RCC 7860 (cell line): ENCODE measurements at regions not wholly inside any gene's neighbourhood (a gene's known extent, or its start where the extent isn't known, plus 50 kb on each side); places are given as distances from the start of the nearest gene placed in this dataset.
A peak's percentile ranks its signal among the peaks of the same experiment; 100 is the strongest.

Source experiments
- DNase-seq: peaks from one replicate; pipeline ENCODE4 v3.0.0-alpha.2; 2015; ENCODE audit warnings: low spot score
- FAIRE-seq: peaks from 2 replicates; lab custom pipeline; 2012; peaks lifted over from hg19 to GRCh38; lab: Jason Lieb, UNC

DNA sequence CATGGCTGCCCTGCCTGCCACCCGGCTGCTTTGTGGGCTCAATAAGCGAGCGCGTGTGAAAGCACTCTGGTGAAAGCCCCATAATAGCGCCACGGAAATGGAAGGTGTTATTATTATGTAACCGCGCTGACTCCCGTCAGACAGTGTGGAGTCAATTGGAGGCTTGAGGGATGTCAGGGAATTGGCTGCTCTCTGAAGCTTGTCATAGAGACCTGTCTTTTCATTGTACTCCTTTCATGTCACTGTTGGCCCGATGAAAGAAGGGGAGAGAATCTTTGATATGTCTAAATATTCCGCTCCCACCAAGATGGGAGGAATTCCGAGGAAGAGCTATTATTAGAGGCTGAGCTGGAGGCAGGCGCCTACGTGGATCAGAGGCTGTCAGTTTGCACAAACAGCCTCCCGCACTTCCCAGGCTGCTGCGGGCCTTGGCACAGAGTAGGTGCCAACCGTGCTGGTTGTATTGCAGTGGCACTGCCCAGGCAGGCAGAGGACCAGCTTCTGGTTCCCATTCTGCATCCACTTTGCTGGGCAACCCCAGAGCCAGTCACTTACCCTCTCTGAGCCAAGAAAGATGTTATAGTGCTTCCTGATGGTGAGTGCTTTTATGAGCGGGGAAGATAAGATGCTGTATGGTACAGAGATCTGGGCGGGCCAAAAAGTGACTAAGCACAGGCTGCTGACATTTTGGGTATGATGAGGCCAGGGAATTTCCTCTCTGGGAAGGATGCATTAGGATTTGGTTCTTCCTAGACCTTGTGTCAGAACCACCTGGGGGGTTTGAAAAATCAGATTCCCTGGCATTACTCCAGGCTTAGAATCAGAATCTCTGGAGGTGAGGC, 151.4 kb downstream of the RPS24 start:
- FAIRE-seq (no peak), DNase-seq (no peak)

DNA sequence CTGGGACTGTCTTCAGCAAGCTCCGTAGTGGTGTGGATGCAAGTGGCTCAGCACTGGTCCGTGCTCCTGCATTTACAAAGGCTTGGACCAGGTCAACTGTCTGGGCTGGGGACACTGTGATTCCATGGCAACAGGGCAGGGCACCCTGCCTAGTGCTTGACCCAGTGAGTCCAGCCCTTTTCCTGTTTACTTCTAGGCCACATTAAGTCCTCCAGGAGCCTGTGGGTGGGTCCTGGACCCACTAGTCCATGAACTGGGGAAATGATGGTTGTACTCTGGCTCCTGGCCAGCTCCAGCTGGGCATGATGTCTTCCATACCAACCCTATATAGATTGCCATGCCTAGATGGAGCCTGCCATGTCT, 152.0 kb downstream of the RPS24 start:
- peak; percentile 41 for DNase-seq
- no peak for FAIRE-seq

DNA sequence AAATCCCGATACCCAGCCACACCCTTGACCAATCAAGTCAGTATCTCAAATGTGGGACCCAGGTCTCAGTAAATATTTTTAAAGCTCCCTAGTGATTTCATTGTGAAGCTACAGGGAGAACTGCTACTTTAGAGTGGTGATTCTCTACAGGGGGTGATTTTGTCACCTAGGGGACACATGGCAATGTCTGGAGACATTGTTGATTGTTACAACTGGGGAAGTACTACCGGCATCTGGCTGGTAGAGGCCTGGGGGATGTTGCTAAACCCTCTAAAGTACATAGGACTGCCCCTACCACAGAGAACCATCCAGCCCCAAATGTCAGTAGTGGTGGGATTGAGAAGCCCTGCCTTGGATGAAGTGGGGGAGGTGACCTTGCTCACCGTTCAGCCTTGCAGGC, 152.9 kb downstream of the RPS24 start:
- FAIRE-seq (no peak), DNase-seq (no peak)

DNA sequence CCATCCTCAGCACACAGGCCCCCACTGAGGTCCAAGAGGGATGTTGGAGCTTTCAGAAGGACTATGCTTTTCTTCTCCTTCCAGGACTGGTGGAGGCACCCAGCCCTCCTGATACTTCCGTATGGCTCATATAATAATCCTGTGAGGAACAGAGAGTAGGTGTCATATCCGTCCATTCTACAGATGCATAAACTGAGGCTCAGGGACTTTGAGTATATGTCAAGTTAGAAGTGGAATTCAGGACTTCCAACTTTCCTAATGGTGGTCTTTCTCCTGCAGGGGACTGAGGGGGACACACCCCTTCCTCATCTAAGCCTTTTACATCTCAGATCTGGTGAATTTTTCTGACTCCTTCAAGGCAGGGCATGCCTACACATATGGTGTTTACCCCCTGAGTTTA, 153.7 kb downstream of the RPS24 start:
- DNase-seq (no peak), FAIRE-seq (no peak)

DNA sequence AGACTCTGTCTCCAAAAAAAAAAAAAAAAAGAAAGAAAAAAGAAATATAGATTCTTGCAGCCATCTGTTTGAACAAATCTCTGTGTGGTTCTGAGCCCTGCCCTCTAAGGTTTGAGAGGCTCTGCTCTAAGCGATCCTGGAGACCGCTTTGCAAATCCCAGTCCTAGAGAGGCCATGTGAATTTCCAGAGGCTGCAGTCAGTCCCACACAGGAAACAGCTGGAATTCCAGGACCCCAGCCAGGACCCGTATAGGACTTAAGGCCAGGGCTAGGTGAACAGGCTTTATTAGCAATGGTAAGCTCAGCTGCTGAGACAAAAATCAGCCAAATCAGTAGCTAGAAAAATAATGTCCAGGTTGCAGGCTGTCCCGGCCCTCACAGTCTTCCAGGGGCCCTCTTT, 154.8 kb downstream of the RPS24 start:
- DNase-seq (no peak), FAIRE-seq (no peak)

DNA sequence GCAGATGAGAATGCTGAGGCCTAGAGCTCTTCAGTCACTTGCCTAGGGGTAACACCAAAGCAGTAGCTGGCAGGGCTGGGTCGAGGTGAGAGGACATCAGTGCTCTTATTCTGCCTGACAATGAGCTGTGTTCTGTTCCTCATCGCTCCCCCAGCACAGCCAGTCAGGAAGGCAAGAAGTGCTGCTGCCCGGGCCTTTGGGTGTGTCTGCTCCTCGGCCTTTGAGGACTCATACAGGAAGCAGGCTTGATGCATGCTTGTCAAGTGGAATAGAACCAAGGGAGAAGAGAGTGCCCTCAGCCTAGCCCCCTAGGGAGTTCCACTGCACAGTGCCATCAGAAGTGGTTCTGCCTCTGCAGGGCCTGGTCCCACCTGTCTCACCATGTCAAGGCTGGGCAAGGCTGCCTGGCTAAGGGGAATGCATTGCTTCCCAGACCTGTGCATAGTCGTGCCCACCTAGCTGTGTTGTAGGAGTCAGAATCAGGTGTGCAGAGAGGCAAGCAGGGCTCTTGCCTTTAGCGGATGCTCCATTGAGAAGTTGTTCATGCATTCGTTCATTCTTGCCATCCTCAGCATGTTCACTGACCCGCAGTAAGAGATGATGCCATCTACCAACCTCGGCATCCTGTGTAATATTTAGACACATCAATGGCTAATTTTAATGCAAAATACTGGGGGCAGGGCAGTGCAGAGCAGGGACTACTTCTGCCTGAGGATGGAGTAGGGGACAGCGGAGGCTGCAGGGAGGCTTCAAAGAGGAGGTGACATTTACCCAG, 156.6 kb downstream of the RPS24 start:
- DNase-seq: no peak
- no peak for FAIRE-seq

DNA sequence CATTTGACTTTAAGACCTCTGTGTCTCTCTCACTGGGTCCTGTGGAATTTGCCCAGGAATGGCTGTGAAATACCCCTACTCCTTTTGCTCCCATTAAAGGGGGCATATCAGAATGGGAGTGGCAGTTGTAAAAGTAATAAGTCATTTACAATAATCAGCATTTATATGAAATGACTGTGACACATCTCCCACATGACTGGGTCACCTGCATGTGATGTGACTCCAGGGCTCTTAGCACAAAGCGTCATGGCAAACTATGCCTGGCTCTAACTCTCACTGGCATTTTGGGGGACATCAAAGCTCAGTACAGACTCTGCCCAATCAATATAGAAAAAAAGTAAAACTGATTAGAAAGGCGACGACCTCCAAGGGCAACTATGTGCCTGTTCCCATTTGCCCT, 157.6 kb downstream of the RPS24 start:
- FAIRE-seq (no peak), DNase-seq (no peak)

DNA sequence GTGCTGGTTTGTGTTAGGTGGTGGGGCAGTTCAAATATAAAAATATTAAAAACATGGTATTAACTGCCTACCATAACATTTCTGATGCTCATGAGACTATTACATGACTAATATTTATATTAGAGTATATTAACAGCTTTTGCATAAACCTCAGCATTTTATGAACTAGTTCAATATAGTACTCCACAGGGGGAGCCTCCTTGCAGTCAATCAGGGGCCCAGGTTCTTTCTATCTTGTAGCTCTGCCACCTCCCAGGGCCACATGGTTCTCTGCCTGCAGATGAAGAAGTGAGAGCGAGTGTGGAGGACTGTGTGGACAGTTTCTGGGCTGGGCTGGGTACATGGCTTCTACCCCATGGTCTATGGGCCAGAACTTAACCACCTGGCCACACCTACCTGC, 159.5 kb downstream of the RPS24 start:
- FAIRE-seq (no peak), DNase-seq (no peak)

DNA sequence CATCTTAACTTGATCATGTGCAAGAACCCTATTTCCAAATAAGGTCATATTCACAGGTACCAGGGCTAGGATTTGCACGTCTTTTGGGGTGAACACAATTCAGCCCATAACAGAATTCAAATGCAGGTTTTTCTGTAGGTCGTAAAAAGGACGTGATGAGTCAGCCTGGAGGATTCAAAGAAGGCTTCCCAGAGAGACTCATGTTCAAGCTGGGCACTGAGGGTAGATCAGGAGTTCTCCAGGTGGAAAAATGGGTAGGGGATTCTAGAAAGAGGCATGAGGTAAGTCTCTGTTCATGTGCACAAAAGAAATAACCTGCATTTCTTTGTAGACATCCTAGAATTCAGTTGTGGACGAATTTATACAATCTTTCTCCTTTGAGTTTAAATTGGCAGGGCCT, 160.4 kb downstream of the RPS24 start:
- FAIRE-seq (no peak), DNase-seq (no peak)

DNA sequence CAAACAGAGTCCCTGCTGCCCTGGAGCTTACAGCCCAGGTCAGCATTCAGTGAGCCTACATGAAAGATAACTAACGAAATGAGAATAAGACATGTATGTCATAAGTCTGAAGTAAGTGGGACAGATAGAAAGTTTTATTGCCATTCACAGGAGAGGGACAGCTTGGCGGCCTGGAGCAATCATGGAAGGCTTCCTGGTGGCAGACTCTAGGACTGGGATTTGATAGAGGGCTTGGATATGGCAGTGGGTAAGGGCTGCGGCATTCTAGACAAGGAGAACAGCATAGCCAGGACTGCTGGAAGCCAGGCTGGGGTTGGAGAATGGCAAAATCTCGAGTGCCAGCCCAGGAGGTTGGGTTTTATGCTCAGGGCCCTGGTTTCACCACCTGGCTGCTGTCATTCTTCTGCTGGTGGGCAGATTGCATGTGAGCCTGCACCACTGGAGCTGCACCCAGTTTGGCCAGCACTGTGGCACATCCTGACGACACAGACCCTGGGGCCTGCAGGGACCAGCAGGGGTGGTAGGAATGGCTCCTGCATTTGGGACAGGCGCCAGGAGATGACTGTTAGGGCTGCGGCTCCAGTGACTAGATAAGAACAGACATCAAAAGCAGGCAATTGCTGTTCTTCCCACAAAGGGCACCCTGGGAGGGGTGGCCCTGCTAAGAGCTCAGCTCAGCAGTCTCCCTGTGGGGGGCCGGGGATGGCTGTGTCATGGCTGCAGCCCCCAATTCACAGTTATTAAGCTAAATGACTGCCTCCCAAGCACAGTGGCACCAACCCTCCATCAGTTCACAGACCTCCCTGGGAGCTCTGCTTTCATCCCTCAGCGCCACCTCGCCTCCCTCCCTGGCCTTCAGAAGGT, 161.1 kb downstream of the RPS24 start:
- FAIRE-seq (no peak), DNase-seq (peak; percentile 66)

DNA sequence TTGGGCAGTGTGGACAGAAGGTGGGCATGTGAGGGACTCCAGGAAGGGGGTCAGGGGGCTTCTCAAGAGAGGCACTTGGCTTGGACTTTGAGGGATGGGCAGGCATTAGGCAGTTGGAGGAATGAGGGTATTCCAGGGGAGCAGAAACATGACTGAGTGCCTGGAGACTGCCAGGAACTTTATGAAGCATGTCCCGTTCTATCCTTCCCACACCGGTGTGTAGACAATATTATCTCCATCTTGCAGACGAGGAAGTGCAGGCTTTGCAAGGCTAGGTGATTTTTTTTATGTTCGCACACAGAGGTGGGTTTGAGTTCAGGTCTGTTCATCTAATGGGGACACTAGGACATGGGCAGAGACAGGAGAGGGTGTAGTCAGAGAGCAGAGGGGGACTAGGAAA, 162.7 kb downstream of the RPS24 start:
- DNase-seq (no peak), FAIRE-seq (no peak)

DNA sequence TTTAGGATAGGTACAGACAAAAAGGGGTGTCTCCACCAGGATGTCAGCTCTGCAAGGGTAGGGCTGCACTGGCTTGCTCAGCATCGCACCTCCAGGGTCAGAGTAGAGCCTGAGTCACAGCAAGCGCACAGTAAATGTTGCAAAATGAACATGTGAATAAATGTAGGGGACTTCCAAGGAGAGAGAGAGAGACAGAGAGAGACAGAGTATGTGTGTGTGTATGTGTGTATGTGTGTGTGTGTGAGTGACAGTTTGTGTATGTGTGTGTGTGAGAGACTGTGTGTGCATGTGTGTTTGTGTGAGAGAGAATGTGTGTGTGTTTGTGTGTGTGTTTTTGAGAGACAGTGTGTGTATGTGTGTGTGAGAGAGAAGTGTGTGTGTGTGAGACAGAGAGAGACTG, 163.3 kb downstream of the RPS24 start:
- FAIRE-seq (no peak), DNase-seq (peak; percentile 60)

DNA sequence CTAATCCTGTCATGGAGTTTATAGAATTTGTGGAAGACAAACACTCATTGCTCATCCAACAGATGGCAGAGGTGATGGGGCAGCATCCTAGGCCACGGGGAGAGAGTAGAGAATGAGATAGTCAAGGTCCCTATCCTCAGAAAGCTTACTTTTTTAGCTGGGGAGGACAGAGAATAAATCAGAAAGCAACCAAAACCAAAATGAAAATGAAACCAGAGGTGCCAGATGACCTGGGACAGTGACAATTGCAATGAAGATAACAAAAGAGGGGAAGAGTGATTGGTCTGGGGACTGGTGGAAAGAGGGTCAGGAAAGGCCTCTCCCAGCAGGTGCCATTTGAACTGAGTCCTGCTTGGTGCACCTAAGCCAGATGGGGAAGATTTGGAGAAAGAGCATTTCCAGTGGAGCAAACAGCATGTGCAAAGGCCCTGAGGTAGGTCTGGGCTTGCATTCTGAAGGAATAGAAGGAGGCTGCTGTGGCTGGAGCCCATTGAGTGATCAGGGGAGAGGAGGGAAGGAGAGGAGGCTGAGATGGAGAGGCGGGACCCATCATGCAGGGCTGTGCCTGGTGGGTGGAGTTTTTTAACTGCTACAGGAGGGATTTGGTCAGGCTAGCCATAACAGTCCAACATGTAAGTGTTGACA, 164.1 kb downstream of the RPS24 start:
- FAIRE-seq (no peak), DNase-seq (no peak)

DNA sequence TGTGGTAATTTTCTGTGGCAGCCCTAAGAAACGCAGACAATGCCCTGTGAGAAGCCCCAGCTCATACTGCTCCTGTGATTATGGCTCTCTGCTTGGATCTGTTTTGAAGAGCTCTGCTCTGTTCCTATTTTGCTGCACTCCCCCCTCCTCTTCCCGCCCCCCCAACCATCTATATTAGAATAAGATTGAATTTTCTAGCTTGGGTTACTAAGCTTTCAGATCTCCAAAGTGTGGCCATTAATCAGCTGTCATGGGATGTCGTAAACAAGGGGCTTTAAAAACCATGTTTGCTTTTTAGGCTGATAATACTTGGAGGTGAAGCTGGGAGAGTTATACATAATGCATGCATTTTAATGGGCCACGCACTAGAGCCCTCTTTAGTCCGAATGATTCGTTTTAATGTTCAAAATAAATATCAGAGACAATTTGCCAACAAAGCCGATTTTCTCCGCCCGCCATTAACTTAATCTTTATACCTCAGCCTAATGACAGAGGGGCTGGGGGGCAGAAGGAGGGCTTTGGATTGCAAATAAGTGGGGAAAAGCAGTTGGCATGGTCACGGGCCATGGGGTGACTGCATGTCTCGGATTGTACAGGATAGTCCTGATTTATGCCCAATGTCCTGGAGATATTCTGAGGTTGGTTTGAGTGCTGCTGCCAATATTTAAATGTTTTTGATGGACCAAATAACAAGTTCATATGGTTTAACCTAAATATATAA, 165.5 kb downstream of the RPS24 start:
- no peak for DNase-seq
- FAIRE-seq: no peak

DNA sequence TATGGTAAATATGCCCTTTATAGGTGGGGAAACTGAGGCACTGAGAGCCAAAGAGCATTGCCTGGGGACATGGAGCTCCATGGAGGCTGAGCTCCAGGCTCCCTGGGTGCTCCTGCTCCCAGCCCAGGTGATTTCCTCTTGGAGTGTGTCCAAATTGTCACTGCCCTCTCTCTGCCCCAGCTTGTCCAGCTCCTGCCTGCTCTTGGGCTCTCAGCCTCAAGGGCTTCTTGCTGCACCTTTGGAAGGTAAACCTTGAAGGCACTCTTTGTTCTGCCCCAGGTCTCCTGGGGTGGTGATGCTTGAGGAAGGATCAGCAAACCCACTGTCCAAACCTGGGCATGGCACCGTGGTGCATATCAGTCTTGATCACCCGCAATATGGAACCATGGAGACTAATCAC, 166.1 kb downstream of the RPS24 start:
- FAIRE-seq (no peak), DNase-seq (no peak)

DNA sequence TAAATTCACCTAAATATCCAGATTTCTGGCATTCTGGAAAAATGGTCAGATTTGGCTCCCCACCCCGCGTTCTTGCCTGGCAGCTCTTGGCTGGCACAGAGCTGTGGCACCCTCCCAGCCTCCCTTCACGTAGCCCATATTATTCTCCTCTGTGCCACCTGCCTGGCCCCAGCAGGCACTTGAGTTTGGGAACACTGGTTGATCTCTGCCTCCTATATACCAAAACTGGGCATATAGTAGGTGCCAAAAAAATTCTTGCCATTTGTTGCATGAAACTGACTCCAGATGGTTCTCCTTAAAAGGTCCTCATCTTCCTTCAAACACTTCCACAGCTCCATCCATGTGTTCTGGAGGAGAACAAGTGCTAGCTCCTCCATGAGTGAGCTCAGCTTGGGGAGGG, 167.0 kb downstream of the RPS24 start:
- FAIRE-seq (no peak), DNase-seq (no peak)

DNA sequence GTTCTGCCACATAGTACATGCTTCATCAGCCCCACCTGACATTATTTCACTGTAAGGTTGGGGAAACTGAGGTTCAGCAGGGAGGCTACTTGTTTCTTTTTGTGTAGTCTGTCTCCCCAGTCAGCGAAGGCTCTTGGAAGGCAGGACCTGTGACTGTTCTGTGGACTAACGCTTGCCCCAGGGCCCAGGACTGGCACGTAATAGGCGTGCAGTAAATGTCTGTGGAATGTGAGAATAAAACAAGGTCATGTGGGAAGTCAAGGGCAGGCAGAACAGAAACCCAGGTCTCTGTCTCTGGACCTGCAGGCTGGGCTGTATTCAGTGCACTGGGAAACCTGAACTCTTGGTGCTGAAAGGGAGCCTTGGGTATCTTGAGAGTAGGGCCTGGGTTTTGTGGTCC, 168.7 kb downstream of the RPS24 start:
- no peak for FAIRE-seq
- DNase-seq: no peak

DNA sequence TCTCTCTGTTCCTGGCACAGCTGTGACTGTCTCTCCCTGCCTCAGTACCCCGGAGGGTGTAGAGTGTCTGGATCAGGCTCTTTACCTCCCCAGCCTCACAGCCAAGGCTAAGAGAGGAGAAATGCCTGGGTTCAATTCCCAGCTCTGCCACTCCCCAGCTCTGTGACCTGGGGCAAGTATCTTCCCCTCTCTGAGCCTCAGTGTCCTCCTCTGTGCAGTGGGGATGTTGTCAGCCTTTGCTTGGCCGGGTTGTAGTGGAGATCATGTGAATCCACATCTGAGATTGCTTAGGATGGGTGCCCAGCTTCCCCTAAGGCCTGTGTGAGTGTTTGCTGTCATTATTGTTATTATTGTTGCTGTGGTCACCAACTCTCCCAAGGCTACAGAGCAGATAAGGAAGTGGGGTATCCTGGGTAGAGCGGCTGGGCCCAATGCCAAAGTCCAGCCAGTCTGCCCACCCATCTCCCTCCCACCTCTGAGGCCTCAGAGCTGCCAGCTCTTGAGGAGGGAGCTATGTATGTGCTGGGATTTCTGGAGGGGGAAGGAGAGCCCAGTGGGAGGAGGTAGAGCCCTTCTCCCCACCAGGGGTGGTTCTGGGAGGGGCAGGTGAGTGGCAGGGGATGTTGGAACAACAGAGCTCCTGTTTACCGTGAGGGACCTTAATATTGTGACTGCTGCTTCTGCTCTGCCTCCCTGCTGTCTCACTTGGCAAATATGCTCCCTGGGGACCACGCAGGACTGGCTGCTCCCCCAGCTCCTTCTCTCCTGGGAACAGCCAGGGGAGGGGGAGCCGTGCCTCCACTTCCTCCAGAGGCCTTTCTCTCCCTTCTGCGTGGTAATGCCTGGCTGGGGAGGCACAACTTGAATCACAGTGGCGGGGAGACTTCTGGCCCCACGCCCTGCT, 170.5 kb downstream of the RPS24 start:
- FAIRE-seq (no peak), DNase-seq (peak; percentile 8)

DNA sequence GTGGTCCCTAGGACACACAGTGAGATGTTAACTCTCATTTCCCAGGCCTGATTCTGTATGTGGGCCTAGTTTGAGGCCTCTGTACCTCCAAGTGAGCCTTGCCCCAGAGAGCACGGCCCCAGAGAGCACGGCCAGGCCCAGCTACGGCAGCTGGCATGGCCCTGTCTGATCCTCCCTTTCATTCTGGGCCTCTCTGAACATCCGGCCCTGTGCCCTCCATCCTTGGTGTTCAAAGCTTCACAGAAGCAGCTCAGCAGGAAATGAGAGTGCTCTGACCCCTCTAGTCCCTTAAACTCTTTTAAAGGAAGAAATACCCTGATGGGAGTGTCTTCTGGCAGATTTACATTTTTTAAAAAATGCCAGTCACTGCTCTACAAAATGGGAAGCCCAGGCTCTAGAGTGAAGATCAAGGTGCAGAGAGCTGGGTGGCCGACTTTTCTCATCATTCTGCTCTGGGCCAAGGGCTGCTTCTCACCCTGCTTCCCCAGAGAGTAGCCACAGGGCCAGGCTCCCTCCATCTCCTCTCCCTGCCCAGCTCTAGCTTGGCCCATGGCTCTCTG, 171.9 kb downstream of the RPS24 start:
- no peak for FAIRE-seq
- DNase-seq: no peak
